WTC11 (cell line): ENCODE measurements at regions not wholly inside any gene's neighbourhood (a gene's known extent, or its start where the extent isn't known, plus 50 kb on each side); places are given as distances from the start of the nearest gene placed in this dataset.

ENCODE experiments used
- ATAC-seq: fragments of 200-7000 bp; cut with Tn5 transposase; 2 replicates; pipeline ENCODE4 v1.10.0; 2021; ENCODE audit warnings: mild to moderate bottlenecking, moderate library complexity
- CTCF ChIA-PET: fragments of 300-600 bp; sonication (Branson Sonifier 250); formaldehyde crosslinking; loops from one replicate; lab custom pipeline; 2021; ENCODE audit warnings: antibody characterized with exemption; lab: Charles Lee
- POLR2A ChIA-PET: fragments of 350-600 bp; sonication (Branson Sonifier 250); formaldehyde crosslinking; loops from one replicate; lab custom pipeline; 2021; ENCODE audit warnings: antibody characterized with exemption; lab: Charles Lee
- DNase-seq: peaks from one replicate; pipeline ENCODE4 v3.0.0; 2021; ENCODE audit warnings: low spot score
- H3K27ac Mint-ChIP-seq: 2 replicates; pipeline ENCODE4 v1.8.0; 2021; ENCODE audit warnings: mixed read lengths
- H3K27me3 Mint-ChIP-seq: 2 replicates; pipeline ENCODE4 v1.8.0; 2021; ENCODE audit warnings: low read depth, mild to moderate bottlenecking, moderate library complexity, mixed read lengths
- H3K36me3 Mint-ChIP-seq: 2 replicates; pipeline ENCODE4 v1.8.0; 2021; ENCODE audit warnings: mixed read lengths
- H3K4me1 Mint-ChIP-seq: 2 replicates; pipeline ENCODE4 v1.8.0; 2022; ENCODE audit warnings: mixed read lengths
- H3K4me3 Mint-ChIP-seq: 2 replicates; pipeline ENCODE4 v1.8.0; 2021; ENCODE audit warnings: mild to moderate bottlenecking, moderate library complexity, mixed read lengths
- H3K9me3 Mint-ChIP-seq: 2 replicates; pipeline ENCODE4 v1.8.0; 2021; ENCODE audit warnings: mixed read lengths
- CDX4 ChIP-seq: fragments of 250-450 bp; sonication (Bioruptor Pico); IDR thresholded peaks from 2 replicates; pipeline ENCODE4 v1.9.0; 2021; ENCODE audit warnings: moderate library complexity, mild to moderate bottlenecking, inconsistent platforms, borderline replicate concordance
- CREB1 ChIP-seq: sonication (generic); formaldehyde crosslinking; IDR thresholded peaks from 2 replicates; pipeline ENCODE4 v1.8.0; 2023; ENCODE audit warnings: mild to moderate bottlenecking, missing genetic modification reagents
- FOXP1 ChIP-seq: sonication (generic); formaldehyde crosslinking; IDR thresholded peaks from 2 replicates; pipeline ENCODE4 v1.8.0; 2022; ENCODE audit warnings: missing genetic modification reagents, mild to moderate bottlenecking, moderate library complexity, borderline replicate concordance
- HMGA2 ChIP-seq: fragments of 250-450 bp; sonication (Bioruptor Pico); IDR thresholded peaks from 2 replicates; pipeline ENCODE4 v1.4.0; 2021; ENCODE audit warnings: mild to moderate bottlenecking, moderate library complexity
- KAT7 ChIP-seq: sonication (generic); formaldehyde crosslinking; IDR thresholded peaks from 2 replicates; pipeline ENCODE4 v1.8.1; 2023; ENCODE audit warnings: missing genetic modification reagents, mild to moderate bottlenecking, borderline replicate concordance
- MYBL2 ChIP-seq: sonication (generic); formaldehyde crosslinking; IDR thresholded peaks from 2 replicates; pipeline ENCODE4 v1.8.1; 2023; ENCODE audit warnings: mild to moderate bottlenecking, moderate library complexity, missing genetic modification reagents
- NR2C2 ChIP-seq: sonication (generic); formaldehyde crosslinking; IDR thresholded peaks from 2 replicates; pipeline ENCODE4 v1.8.0; 2022; ENCODE audit warnings: mild to moderate bottlenecking, missing genetic modification reagents
- NR3C1 ChIP-seq: sonication (generic); formaldehyde crosslinking; conservative IDR thresholded peaks from 2 replicates; pipeline ENCODE4 v1.8.1; 2023; ENCODE audit warnings: low read depth, mild to moderate bottlenecking, missing genetic modification reagents
- PRRX2 ChIP-seq: fragments of 250-450 bp; sonication (Bioruptor Pico); IDR thresholded peaks from 2 replicates; pipeline ENCODE4 v1.8.0; 2021; ENCODE audit warnings: mild to moderate bottlenecking
- SMAD3 ChIP-seq: sonication (generic); formaldehyde crosslinking; IDR thresholded peaks from 2 replicates; pipeline ENCODE4 v1.8.0; 2022; ENCODE audit warnings: missing genetic modification reagents, mild to moderate bottlenecking, borderline replicate concordance
- TEAD4 ChIP-seq: sonication (generic); formaldehyde crosslinking; IDR thresholded peaks from 2 replicates; pipeline ENCODE4 v1.8.0; 2022; ENCODE audit warnings: mild to moderate bottlenecking, missing genetic modification reagents
- ZBTB21 ChIP-seq: sonication (generic); formaldehyde crosslinking; IDR thresholded peaks from 2 replicates; pipeline ENCODE4 v1.8.1; 2023; ENCODE audit warnings: mild to moderate bottlenecking, missing genetic modification reagents, borderline replicate concordance
- ZNF263 ChIP-seq: sonication (generic); formaldehyde crosslinking; IDR thresholded peaks from 2 replicates; pipeline ENCODE4 v1.8.1; 2022; ENCODE audit warnings: low read depth, mild to moderate bottlenecking, moderate library complexity, missing genetic modification reagents
- ZNF281 ChIP-seq: sonication (generic); formaldehyde crosslinking; IDR thresholded peaks from 2 replicates; pipeline ENCODE4 v1.8.0; 2023; ENCODE audit warnings: mild to moderate bottlenecking, missing genetic modification reagents
- ZNF396 ChIP-seq: fragments of 250-450 bp; sonication (Bioruptor Pico); IDR thresholded peaks from 2 replicates; pipeline ENCODE4 v1.8.0; 2021; ENCODE audit warnings: mild to moderate bottlenecking, moderate library complexity, borderline replicate concordance
- ZNF532 ChIP-seq: fragments of 250-450 bp; sonication (Bioruptor Pico); IDR thresholded peaks from 2 replicates; pipeline ENCODE4 v1.9.0; 2021; ENCODE audit warnings: mild to moderate bottlenecking, borderline replicate concordance
- TF ChIP-seq, protein P1 (sequence below): sonication (generic); formaldehyde crosslinking; IDR thresholded peaks from 2 replicates; pipeline ENCODE4 v1.8.1; 2022; ENCODE audit warnings: mild to moderate bottlenecking, moderate library complexity, missing genetic modification reagents
- TF ChIP-seq, protein P2 (sequence below): sonication (generic); formaldehyde crosslinking; IDR thresholded peaks from 2 replicates; pipeline ENCODE4 v1.8.1; 2022; ENCODE audit warnings: low read depth, mild to moderate bottlenecking, moderate library complexity, missing genetic modification reagents, borderline replicate concordance
- TF ChIP-seq, protein P3 (sequence below): sonication (generic); formaldehyde crosslinking; IDR thresholded peaks from 2 replicates; pipeline ENCODE4 v1.8.0; 2022; ENCODE audit warnings: mild to moderate bottlenecking, missing genetic modification reagents
- TF ChIP-seq, protein P4 (sequence below): sonication (generic); formaldehyde crosslinking; IDR thresholded peaks from 2 replicates; pipeline ENCODE4 v1.8.0; 2022; ENCODE audit warnings: mild to moderate bottlenecking, missing genetic modification reagents

- TF ChIP-seq CDX4 (CRISPR knock-in tag) (no peak), TEAD4 (CRISPR knock-in tag) (no peak), CREB1 (CRISPR knock-in tag) (no peak), ZNF263 (CRISPR knock-in tag) (no peak), ZNF396 (CRISPR knock-in tag) (no peak), FOXP1 (CRISPR knock-in tag) (no peak), ZNF281 (CRISPR knock-in tag) (no peak)
- TF ChIP-seq, protein P1, sequence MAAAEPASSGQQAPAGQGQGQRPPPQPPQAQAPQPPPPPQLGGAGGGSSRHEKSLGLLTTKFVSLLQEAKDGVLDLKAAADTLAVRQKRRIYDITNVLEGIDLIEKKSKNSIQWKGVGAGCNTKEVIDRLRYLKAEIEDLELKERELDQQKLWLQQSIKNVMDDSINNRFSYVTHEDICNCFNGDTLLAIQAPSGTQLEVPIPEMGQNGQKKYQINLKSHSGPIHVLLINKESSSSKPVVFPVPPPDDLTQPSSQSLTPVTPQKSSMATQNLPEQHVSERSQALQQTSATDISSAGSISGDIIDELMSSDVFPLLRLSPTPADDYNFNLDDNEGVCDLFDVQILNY, result no peak
- TF ChIP-seq, protein P2, sequence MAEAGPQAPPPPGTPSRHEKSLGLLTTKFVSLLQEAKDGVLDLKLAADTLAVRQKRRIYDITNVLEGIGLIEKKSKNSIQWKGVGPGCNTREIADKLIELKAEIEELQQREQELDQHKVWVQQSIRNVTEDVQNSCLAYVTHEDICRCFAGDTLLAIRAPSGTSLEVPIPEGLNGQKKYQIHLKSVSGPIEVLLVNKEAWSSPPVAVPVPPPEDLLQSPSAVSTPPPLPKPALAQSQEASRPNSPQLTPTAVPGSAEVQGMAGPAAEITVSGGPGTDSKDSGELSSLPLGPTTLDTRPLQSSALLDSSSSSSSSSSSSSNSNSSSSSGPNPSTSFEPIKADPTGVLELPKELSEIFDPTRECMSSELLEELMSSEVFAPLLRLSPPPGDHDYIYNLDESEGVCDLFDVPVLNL, result no peak
Observed at GRCh38 chr2:2708575-2709430, 377.7 kb upstream of the MYT1L start (continued).

GRCh38 chr2:2707206-2707991 lies 376.3 kb upstream of the MYT1L start:
- no peak overlapping the region for H3K4me3 Mint-ChIP-seq
- H3K36me3 Mint-ChIP-seq, result no peaks in the 10 kb centered on the region
- no peaks in the 10 kb centered on the region; the same call in 1 of the 2 replicates for H3K27me3 Mint-ChIP-seq
- peaks cover 36% of the 10 kb centered on the region for H3K4me1 Mint-ChIP-seq
- ChIA-PET POLR2A (no interaction called here), CTCF (interaction anchor here (1.0 kb wide), 1 partner anchor 8 kb away, joined by 4 read pairs; no protein-coding TSS in a partner anchor)
- ATAC-seq (no peak), DNase-seq (no peak)
- H3K9me3 Mint-ChIP-seq, result no peaks in the 10 kb centered on the region
- H3K27ac Mint-ChIP-seq, result no peak overlapping the region
- TF ChIP-seq, protein P3, sequence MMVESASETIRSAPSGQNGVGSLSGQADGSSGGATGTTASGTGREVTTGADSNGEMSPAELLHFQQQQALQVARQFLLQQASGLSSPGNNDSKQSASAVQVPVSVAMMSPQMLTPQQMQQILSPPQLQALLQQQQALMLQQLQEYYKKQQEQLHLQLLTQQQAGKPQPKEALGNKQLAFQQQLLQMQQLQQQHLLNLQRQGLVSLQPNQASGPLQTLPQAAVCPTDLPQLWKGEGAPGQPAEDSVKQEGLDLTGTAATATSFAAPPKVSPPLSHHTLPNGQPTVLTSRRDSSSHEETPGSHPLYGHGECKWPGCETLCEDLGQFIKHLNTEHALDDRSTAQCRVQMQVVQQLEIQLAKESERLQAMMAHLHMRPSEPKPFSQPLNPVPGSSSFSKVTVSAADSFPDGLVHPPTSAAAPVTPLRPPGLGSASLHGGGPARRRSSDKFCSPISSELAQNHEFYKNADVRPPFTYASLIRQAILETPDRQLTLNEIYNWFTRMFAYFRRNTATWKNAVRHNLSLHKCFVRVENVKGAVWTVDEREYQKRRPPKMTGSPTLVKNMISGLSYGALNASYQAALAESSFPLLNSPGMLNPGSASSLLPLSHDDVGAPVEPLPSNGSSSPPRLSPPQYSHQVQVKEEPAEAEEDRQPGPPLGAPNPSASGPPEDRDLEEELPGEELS (CRISPR knock-in tag), result no peak
- TF ChIP-seq NR2C2 (CRISPR knock-in tag) (no peak), FOXP1 (CRISPR knock-in tag) (no peak), PRRX2 (CRISPR knock-in tag) (no peak), ZNF532 (CRISPR knock-in tag) (no peak), ZBTB21 (CRISPR knock-in tag) (no peak), KAT7 (CRISPR knock-in tag) (no peak), SMAD3 (no peak), HMGA2 (CRISPR knock-in tag) (no peak), NR3C1 (no peak), MYBL2 (CRISPR knock-in tag) (no peak)
- TF ChIP-seq, protein P4, sequence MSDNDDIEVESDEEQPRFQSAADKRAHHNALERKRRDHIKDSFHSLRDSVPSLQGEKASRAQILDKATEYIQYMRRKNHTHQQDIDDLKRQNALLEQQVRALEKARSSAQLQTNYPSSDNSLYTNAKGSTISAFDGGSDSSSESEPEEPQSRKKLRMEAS, result no peak
- TF ChIP-seq, protein P1, result no peak
